ENCODE measurements at regions not wholly inside any gene's neighbourhood (a gene's known extent, or its start where the extent isn't known, plus 50 kb on each side); places are given as distances from the start of the nearest gene placed in this dataset.

DNA sequence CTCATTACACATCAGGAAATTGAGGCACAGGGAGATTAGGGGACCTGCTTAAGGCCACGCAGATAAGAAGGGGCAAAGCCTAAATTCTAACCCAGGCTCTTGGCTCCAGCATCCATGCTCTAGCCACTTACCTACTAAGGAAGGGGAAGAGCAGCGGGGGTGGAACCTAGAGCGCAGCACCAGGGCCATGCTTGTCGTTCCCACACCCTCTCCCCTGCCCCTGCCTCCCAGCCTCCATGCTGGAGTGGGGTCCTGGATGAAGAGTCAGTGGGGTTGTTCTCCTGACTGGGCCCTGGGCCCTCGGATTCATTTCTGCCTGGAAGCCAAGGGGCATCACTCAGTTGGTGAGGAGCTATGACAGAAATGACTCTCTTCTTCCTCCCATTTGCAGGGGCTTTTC is 133.3 kb downstream of the FOXD2 start:
- Mint-ChIP-seq H3K36me3 (ENCODE audit: low read depth) (no peaks in the 10 kb centered on the region), H3K4me1 (peaks cover 39% of the 10 kb centered on the region), H3K4me3 (no peak overlapping the region), H3K27me3 (ENCODE audit: insufficient read depth, low read depth, poor library complexity) (peaks cover 22% of the 10 kb centered on the region), H3K9me3 (no peaks in the 10 kb centered on the region; the same call in 2 of the 3 replicates), H3K27ac (no peak overlapping the region)
- no peak for DNase-seq (ENCODE audit: low spot score)
- Histone ChIP-seq H3K79me2 (replicated peaks; ENCODE audit: insufficient read depth) (no peaks in the 10 kb centered on the region), H3K36me3 (ENCODE audit: insufficient read depth) (no peaks in the 10 kb centered on the region), H3K4me2 (no peak overlapping the region), H4K20me1 (replicated peaks; ENCODE audit: insufficient read depth) (no peaks in the 10 kb centered on the region), H3K27ac (ENCODE audit: low read depth) (no peak overlapping the region), H3K9me2 (ENCODE audit: insufficient read depth) (no peaks in the 10 kb centered on the region), H3K4me1 (ENCODE audit: insufficient read depth) (peaks cover 18% of the 10 kb centered on the region), H2AFZ (no peak overlapping the region), H3F3A (replicated peaks; ENCODE audit: low read depth) (no peaks in the 10 kb centered on the region), H3K4me3 (no peak overlapping the region), H3K27me3 (ENCODE audit: insufficient read depth) (no peaks in the 10 kb centered on the region)
- no peak for ATAC-seq
- TF ChIP-seq EZH2phosphoT487 (IDR thresholded peaks at IDR 0.05; ENCODE audit: unreplicated experiment): no peak
- TF ChIP-seq ZNF331 (CRISPR knock-in tag; IDR thresholded peaks at IDR 0.05; ENCODE audit: low read depth): no peak
- TF ChIP-seq CREB1 (CRISPR knock-in tag; IDR thresholded peaks at IDR 0.05; ENCODE audit: low read depth): no peak
- no peak for TF ChIP-seq POLR2AphosphoS5 (IDR thresholded peaks at IDR 0.05; ENCODE audit: low read depth)
- TF ChIP-seq, protein P1, sequence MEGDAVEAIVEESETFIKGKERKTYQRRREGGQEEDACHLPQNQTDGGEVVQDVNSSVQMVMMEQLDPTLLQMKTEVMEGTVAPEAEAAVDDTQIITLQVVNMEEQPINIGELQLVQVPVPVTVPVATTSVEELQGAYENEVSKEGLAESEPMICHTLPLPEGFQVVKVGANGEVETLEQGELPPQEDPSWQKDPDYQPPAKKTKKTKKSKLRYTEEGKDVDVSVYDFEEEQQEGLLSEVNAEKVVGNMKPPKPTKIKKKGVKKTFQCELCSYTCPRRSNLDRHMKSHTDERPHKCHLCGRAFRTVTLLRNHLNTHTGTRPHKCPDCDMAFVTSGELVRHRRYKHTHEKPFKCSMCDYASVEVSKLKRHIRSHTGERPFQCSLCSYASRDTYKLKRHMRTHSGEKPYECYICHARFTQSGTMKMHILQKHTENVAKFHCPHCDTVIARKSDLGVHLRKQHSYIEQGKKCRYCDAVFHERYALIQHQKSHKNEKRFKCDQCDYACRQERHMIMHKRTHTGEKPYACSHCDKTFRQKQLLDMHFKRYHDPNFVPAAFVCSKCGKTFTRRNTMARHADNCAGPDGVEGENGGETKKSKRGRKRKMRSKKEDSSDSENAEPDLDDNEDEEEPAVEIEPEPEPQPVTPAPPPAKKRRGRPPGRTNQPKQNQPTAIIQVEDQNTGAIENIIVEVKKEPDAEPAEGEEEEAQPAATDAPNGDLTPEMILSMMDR (conservative IDR thresholded peaks at IDR 0.05; ENCODE audit: low read depth in 2 of 2): no peak

DNA sequence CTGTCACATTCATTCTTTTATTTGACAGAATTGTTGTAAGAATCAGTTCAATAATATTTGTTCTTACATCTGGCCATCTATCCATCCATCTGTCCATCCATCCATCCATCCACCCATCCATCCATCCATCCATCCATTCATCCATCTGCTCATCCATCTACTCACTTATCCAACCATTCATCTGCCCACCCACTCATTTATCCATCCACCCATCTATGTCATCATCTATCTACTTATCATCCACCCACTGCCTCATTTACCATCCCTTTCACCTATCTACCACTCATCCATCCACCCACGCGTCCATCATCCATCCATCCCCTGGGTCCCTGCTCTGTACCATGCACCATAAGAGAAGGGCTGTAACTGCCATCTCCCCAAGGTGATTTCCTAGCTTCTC is 134.1 kb downstream of the FOXD2 start:
- Histone ChIP-seq H3K27me3 (ENCODE audit: insufficient read depth) (no peaks in the 10 kb centered on the region), H3F3A (replicated peaks; ENCODE audit: low read depth) (no peaks in the 10 kb centered on the region), H4K20me1 (replicated peaks; ENCODE audit: insufficient read depth) (no peaks in the 10 kb centered on the region), H3K36me3 (ENCODE audit: insufficient read depth) (no peaks in the 10 kb centered on the region), H3K27ac (ENCODE audit: low read depth) (no peak overlapping the region), H3K4me3 (no peak overlapping the region), H2AFZ (no peak overlapping the region), H3K4me2 (no peak overlapping the region), H3K9me2 (ENCODE audit: insufficient read depth) (no peaks in the 10 kb centered on the region), H3K79me2 (replicated peaks; ENCODE audit: insufficient read depth) (no peaks in the 10 kb centered on the region), H3K4me1 (ENCODE audit: insufficient read depth) (peaks cover 18% of the 10 kb centered on the region)
- Mint-ChIP-seq H3K4me1 (peaks cover 45% of the 10 kb centered on the region), H3K27ac (no peak overlapping the region), H3K36me3 (ENCODE audit: low read depth) (no peaks in the 10 kb centered on the region), H3K4me3 (no peak overlapping the region), H3K27me3 (ENCODE audit: insufficient read depth, low read depth, poor library complexity) (peaks cover 22% of the 10 kb centered on the region), H3K9me3 (no peaks in the 10 kb centered on the region; the same call in 2 of the 3 replicates)
- DNase-seq (ENCODE audit: low spot score) (no peak), ATAC-seq (no peak)
- TF ChIP-seq, protein P2, sequence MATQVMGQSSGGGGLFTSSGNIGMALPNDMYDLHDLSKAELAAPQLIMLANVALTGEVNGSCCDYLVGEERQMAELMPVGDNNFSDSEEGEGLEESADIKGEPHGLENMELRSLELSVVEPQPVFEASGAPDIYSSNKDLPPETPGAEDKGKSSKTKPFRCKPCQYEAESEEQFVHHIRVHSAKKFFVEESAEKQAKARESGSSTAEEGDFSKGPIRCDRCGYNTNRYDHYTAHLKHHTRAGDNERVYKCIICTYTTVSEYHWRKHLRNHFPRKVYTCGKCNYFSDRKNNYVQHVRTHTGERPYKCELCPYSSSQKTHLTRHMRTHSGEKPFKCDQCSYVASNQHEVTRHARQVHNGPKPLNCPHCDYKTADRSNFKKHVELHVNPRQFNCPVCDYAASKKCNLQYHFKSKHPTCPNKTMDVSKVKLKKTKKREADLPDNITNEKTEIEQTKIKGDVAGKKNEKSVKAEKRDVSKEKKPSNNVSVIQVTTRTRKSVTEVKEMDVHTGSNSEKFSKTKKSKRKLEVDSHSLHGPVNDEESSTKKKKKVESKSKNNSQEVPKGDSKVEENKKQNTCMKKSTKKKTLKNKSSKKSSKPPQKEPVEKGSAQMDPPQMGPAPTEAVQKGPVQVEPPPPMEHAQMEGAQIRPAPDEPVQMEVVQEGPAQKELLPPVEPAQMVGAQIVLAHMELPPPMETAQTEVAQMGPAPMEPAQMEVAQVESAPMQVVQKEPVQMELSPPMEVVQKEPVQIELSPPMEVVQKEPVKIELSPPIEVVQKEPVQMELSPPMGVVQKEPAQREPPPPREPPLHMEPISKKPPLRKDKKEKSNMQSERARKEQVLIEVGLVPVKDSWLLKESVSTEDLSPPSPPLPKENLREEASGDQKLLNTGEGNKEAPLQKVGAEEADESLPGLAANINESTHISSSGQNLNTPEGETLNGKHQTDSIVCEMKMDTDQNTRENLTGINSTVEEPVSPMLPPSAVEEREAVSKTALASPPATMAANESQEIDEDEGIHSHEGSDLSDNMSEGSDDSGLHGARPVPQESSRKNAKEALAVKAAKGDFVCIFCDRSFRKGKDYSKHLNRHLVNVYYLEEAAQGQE (IDR thresholded peaks at IDR 0.05; ENCODE audit: unreplicated experiment): no peak
- TF ChIP-seq STAT1 (IDR thresholded peaks at IDR 0.05; ENCODE audit: unreplicated experiment) (no peak), NANOG (IDR thresholded peaks at IDR 0.05; ENCODE audit: borderline replicate concordance) (no peak), EZH2 (IDR thresholded peaks at IDR 0.05; ENCODE audit: low read depth, unreplicated experiment) (no peak), EZH2phosphoT487 (IDR thresholded peaks at IDR 0.05; ENCODE audit: unreplicated experiment) (no peak), ZNF331 (CRISPR knock-in tag; IDR thresholded peaks at IDR 0.05; ENCODE audit: low read depth) (no peak), POLR2AphosphoS5 (IDR thresholded peaks at IDR 0.05; ENCODE audit: low read depth) (no peak), CREB1 (CRISPR knock-in tag; IDR thresholded peaks at IDR 0.05; ENCODE audit: low read depth) (no peak)
- TF ChIP-seq, protein P3, sequence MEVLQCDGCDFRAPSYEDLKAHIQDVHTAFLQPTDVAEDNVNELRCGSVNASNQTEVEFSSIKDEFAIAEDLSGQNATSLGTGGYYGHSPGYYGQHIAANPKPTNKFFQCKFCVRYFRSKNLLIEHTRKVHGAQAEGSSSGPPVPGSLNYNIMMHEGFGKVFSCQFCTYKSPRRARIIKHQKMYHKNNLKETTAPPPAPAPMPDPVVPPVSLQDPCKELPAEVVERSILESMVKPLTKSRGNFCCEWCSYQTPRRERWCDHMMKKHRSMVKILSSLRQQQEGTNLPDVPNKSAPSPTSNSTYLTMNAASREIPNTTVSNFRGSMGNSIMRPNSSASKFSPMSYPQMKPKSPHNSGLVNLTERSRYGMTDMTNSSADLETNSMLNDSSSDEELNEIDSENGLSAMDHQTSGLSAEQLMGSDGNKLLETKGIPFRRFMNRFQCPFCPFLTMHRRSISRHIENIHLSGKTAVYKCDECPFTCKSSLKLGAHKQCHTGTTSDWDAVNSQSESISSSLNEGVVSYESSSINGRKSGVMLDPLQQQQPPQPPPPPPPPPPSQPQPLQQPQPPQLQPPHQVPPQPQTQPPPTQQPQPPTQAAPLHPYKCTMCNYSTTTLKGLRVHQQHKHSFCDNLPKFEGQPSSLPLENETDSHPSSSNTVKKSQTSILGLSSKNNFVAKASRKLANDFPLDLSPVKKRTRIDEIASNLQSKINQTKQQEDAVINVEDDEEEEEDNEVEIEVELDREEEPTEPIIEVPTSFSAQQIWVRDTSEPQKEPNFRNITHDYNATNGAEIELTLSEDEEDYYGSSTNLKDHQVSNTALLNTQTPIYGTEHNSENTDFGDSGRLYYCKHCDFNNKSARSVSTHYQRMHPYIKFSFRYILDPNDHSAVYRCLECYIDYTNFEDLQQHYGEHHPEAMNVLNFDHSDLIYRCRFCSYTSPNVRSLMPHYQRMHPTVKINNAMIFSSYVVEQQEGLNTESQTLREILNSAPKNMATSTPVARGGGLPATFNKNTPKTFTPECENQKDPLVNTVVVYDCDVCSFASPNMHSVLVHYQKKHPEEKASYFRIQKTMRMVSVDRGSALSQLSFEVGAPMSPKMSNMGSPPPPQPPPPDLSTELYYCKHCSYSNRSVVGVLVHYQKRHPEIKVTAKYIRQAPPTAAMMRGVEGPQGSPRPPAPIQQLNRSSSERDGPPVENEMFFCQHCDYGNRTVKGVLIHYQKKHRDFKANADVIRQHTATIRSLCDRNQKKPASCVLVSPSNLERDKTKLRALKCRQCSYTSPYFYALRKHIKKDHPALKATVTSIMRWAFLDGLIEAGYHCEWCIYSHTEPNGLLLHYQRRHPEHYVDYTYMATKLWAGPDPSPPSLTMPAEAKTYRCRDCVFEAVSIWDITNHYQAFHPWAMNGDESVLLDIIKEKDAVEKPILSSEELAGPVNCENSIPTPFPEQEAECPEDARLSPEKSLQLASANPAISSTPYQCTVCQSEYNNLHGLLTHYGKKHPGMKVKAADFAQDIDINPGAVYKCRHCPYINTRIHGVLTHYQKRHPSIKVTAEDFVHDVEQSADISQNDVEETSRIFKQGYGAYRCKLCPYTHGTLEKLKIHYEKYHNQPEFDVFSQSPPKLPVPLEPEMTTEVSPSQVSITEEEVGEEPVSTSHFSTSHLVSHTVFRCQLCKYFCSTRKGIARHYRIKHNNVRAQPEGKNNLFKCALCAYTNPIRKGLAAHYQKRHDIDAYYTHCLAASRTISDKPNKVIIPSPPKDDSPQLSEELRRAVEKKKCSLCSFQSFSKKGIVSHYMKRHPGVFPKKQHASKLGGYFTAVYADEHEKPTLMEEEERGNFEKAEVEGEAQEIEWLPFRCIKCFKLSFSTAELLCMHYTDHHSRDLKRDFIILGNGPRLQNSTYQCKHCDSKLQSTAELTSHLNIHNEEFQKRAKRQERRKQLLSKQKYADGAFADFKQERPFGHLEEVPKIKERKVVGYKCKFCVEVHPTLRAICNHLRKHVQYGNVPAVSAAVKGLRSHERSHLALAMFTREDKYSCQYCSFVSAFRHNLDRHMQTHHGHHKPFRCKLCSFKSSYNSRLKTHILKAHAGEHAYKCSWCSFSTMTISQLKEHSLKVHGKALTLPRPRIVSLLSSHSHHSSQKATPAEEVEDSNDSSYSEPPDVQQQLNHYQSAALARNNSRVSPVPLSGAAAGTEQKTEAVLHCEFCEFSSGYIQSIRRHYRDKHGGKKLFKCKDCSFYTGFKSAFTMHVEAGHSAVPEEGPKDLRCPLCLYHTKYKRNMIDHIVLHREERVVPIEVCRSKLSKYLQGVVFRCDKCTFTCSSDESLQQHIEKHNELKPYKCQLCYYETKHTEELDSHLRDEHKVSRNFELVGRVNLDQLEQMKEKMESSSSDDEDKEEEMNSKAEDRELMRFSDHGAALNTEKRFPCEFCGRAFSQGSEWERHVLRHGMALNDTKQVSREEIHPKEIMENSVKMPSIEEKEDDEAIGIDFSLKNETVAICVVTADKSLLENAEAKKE (CRISPR knock-in tag; IDR thresholded peaks at IDR 0.05): no peak
